ENCODE measurements at regions not wholly inside any gene's neighbourhood (a gene's known extent, or its start where the extent isn't known, plus 50 kb on each side); places are given as distances from the start of the nearest gene placed in this dataset.

DNA sequence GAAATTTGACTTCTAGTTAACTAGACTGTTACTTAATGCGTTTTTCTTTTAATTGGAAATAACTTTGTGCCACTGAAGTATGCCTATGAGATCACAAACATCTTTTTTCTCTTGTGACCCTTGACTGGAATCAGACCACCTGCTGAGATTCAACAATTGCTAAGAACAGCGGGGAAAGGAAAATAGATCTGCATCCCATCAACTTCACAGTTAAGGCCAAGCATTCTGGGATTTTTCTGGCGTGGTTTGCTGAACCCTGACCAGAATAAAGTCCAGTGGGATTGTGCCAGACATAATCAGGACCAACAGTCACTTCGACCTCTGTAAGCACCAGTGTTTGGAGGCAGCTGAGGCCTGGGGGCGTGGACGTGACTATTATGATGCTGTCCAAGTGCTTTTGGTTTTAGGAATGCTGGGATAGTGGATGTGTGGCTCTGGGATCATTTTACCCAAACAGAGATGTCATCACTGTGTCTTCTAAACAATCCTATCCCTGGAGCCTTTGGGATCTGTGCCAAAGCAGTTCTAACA is 373.3 kb upstream of the PRKCQ start:
- peaks cover 9% of the 10 kb centered on the region for H3K4me1 Mint-ChIP-seq
- H3K27ac Mint-ChIP-seq = no peak overlapping the region
- CTCF ChIA-PET = no interaction called here
- DNase-seq (ENCODE audit: low spot score) = no peak
- ATAC-seq = no peak
- POLR2A ChIA-PET = interaction anchor here (0.6 kb wide), 1 partner anchor 444 kb away, joined by 3 read pairs; no protein-coding TSS in a partner anchor
- H3K36me3 Mint-ChIP-seq = no peaks in the 10 kb centered on the region
- TF ChIP-seq, protein P1, sequence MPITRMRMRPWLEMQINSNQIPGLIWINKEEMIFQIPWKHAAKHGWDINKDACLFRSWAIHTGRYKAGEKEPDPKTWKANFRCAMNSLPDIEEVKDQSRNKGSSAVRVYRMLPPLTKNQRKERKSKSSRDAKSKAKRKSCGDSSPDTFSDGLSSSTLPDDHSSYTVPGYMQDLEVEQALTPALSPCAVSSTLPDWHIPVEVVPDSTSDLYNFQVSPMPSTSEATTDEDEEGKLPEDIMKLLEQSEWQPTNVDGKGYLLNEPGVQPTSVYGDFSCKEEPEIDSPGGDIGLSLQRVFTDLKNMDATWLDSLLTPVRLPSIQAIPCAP (CRISPR knock-in tag; IDR thresholded peaks at IDR 0.05) = no peak
- TF ChIP-seq GRHL2 (CRISPR knock-in tag; IDR thresholded peaks at IDR 0.05; ENCODE audit: insufficient replicate concordance, severe bottlenecking) = no peak
- no peak for TF ChIP-seq NR2C2 (CRISPR knock-in tag; IDR thresholded peaks at IDR 0.05)
- TF ChIP-seq, protein P2, sequence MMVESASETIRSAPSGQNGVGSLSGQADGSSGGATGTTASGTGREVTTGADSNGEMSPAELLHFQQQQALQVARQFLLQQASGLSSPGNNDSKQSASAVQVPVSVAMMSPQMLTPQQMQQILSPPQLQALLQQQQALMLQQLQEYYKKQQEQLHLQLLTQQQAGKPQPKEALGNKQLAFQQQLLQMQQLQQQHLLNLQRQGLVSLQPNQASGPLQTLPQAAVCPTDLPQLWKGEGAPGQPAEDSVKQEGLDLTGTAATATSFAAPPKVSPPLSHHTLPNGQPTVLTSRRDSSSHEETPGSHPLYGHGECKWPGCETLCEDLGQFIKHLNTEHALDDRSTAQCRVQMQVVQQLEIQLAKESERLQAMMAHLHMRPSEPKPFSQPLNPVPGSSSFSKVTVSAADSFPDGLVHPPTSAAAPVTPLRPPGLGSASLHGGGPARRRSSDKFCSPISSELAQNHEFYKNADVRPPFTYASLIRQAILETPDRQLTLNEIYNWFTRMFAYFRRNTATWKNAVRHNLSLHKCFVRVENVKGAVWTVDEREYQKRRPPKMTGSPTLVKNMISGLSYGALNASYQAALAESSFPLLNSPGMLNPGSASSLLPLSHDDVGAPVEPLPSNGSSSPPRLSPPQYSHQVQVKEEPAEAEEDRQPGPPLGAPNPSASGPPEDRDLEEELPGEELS (CRISPR knock-in tag; IDR thresholded peaks at IDR 0.05) = no peak
- TF ChIP-seq, protein P3, sequence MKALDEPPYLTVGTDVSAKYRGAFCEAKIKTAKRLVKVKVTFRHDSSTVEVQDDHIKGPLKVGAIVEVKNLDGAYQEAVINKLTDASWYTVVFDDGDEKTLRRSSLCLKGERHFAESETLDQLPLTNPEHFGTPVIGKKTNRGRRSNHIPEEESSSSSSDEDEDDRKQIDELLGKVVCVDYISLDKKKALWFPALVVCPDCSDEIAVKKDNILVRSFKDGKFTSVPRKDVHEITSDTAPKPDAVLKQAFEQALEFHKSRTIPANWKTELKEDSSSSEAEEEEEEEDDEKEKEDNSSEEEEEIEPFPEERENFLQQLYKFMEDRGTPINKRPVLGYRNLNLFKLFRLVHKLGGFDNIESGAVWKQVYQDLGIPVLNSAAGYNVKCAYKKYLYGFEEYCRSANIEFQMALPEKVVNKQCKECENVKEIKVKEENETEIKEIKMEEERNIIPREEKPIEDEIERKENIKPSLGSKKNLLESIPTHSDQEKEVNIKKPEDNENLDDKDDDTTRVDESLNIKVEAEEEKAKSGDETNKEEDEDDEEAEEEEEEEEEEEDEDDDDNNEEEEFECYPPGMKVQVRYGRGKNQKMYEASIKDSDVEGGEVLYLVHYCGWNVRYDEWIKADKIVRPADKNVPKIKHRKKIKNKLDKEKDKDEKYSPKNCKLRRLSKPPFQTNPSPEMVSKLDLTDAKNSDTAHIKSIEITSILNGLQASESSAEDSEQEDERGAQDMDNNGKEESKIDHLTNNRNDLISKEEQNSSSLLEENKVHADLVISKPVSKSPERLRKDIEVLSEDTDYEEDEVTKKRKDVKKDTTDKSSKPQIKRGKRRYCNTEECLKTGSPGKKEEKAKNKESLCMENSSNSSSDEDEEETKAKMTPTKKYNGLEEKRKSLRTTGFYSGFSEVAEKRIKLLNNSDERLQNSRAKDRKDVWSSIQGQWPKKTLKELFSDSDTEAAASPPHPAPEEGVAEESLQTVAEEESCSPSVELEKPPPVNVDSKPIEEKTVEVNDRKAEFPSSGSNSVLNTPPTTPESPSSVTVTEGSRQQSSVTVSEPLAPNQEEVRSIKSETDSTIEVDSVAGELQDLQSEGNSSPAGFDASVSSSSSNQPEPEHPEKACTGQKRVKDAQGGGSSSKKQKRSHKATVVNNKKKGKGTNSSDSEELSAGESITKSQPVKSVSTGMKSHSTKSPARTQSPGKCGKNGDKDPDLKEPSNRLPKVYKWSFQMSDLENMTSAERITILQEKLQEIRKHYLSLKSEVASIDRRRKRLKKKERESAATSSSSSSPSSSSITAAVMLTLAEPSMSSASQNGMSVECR (CRISPR knock-in tag; IDR thresholded peaks at IDR 0.05; ENCODE audit: borderline replicate concordance) = no peak
- TF ChIP-seq ELF4 (CRISPR knock-in tag; IDR thresholded peaks at IDR 0.05; ENCODE audit: low read depth) = no peak
- TF ChIP-seq, protein P4, sequence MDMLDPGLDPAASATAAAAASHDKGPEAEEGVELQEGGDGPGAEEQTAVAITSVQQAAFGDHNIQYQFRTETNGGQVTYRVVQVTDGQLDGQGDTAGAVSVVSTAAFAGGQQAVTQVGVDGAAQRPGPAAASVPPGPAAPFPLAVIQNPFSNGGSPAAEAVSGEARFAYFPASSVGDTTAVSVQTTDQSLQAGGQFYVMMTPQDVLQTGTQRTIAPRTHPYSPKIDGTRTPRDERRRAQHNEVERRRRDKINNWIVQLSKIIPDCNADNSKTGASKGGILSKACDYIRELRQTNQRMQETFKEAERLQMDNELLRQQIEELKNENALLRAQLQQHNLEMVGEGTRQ (CRISPR knock-in tag; IDR thresholded peaks at IDR 0.05) = no peak
- TF ChIP-seq SMAD3 (CRISPR knock-in tag; IDR thresholded peaks at IDR 0.05; ENCODE audit: borderline replicate concordance) = no peak
- no peak for TF ChIP-seq CBFB (CRISPR knock-in tag; IDR thresholded peaks at IDR 0.05; ENCODE audit: low read depth)
- no peak for TF ChIP-seq PRRX2 (CRISPR knock-in tag; IDR thresholded peaks at IDR 0.05)
- no peak for TF ChIP-seq ZNF121 (CRISPR knock-in tag; IDR thresholded peaks at IDR 0.05)
- no peak for TF ChIP-seq ZNF263 (CRISPR knock-in tag; IDR thresholded peaks at IDR 0.05; ENCODE audit: low read depth)
- 0 out of 2 replicates have a peak, but pooled peaks cover 5% of the 10 kb centered on the region for H3K27me3 Mint-ChIP-seq (ENCODE audit: low read depth)
- H3K4me3 Mint-ChIP-seq = no peak overlapping the region
- peaks cover 8% of the 10 kb centered on the region for H3K9me3 Mint-ChIP-seq

DNA sequence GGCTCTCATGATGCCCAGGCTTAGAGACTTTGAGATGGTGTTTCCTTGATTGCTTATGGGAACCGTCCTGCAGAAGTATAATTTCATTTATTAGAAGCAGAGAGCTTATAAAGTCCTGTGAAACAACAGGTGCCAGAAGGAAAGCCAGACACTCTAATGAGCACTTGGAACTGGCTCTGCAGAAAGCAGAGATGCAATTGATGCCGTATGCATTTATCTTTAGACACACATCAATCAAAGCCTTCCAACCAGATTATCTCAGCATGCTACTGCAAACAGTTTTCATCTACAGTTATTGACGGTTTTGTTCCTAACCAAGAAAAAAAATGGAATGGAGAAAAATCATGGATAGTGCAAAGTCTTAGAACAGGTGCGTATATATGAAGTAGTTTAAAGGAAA is 371.7 kb upstream of the PRKCQ start:
- H3K36me3 Mint-ChIP-seq = no peaks in the 10 kb centered on the region
- ATAC-seq (no peak), DNase-seq (ENCODE audit: low spot score) (no peak)
- H3K4me1 Mint-ChIP-seq = peaks cover 6% of the 10 kb centered on the region
- TF ChIP-seq TP53 (CRISPR knock-in tag; IDR thresholded peaks at IDR 0.05) = no peak
- 0 out of 2 replicates have a peak, but pooled peaks cover 5% of the 10 kb centered on the region for H3K27me3 Mint-ChIP-seq (ENCODE audit: low read depth)
- H3K27ac Mint-ChIP-seq = no peak overlapping the region
- H3K9me3 Mint-ChIP-seq = peaks cover 15% of the 10 kb centered on the region
- CTCF ChIA-PET = no interaction called here
- POLR2A ChIA-PET = no interaction called here
- H3K4me3 Mint-ChIP-seq = no peak overlapping the region

DNA sequence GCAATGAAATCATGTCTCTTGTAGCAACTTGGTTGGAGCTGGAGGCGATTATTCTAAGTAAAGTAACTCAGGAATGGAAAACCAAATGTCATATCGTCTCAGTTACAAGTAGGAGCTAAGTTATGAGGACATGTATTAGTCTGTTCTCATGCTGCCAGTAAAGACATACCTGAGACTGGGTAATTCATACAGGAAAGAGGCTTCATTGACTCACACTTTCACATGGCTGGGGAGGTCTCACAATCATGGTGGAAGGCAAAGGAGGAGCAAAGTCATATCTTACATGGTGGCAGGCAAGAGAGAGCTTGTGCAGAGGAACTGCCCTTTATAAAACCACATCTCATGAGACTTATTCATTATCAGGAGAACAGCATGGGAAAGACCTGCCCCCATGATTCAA is 370.1 kb upstream of the PRKCQ start:
- POLR2A ChIA-PET = no interaction called here
- Mint-ChIP-seq H3K4me3 (no peak overlapping the region), H3K27ac (no peak overlapping the region), H3K4me1 (peaks cover 6% of the 10 kb centered on the region), H3K9me3 (peaks cover 25% of the 10 kb centered on the region), H3K27me3 (ENCODE audit: low read depth) (0 out of 2 replicates have a peak, but pooled peaks cover 5% of the 10 kb centered on the region), H3K36me3 (no peaks in the 10 kb centered on the region)
- DNase-seq (ENCODE audit: low spot score) (no peak), ATAC-seq (no peak)
- CTCF ChIA-PET = no interaction called here
- TF ChIP-seq CREB1 (CRISPR knock-in tag; IDR thresholded peaks at IDR 0.05) (no peak), SOX15 (CRISPR knock-in tag; IDR thresholded peaks at IDR 0.05) (no peak), TP53 (CRISPR knock-in tag; IDR thresholded peaks at IDR 0.05) (no peak), PRRX2 (CRISPR knock-in tag; IDR thresholded peaks at IDR 0.05) (no peak), NR2C2 (CRISPR knock-in tag; IDR thresholded peaks at IDR 0.05) (no peak), RORB (CRISPR knock-in tag; IDR thresholded peaks at IDR 0.05) (no peak), SP1 (CRISPR knock-in tag; conservative IDR thresholded peaks at IDR 0.05) (no peak), MYBL2 (CRISPR knock-in tag; IDR thresholded peaks at IDR 0.05) (no peak), OVOL2 (CRISPR knock-in tag; IDR thresholded peaks at IDR 0.05; ENCODE audit: borderline replicate concordance) (no peak)
- TF ChIP-seq, protein P5, sequence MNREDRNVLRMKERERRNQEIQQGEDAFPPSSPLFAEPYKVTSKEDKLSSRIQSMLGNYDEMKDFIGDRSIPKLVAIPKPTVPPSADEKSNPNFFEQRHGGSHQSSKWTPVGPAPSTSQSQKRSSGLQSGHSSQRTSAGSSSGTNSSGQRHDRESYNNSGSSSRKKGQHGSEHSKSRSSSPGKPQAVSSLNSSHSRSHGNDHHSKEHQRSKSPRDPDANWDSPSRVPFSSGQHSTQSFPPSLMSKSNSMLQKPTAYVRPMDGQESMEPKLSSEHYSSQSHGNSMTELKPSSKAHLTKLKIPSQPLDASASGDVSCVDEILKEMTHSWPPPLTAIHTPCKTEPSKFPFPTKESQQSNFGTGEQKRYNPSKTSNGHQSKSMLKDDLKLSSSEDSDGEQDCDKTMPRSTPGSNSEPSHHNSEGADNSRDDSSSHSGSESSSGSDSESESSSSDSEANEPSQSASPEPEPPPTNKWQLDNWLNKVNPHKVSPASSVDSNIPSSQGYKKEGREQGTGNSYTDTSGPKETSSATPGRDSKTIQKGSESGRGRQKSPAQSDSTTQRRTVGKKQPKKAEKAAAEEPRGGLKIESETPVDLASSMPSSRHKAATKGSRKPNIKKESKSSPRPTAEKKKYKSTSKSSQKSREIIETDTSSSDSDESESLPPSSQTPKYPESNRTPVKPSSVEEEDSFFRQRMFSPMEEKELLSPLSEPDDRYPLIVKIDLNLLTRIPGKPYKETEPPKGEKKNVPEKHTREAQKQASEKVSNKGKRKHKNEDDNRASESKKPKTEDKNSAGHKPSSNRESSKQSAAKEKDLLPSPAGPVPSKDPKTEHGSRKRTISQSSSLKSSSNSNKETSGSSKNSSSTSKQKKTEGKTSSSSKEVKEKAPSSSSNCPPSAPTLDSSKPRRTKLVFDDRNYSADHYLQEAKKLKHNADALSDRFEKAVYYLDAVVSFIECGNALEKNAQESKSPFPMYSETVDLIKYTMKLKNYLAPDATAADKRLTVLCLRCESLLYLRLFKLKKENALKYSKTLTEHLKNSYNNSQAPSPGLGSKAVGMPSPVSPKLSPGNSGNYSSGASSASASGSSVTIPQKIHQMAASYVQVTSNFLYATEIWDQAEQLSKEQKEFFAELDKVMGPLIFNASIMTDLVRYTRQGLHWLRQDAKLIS (CRISPR knock-in tag; IDR thresholded peaks at IDR 0.05; ENCODE audit: borderline replicate concordance) = no peak
